SK-N-SH treated with all-trans-retinoic acid at 6 μM for 48 hours (cell line): ENCODE measurements at regions not wholly inside any gene's neighbourhood (a gene's known extent, or its start where the extent isn't known, plus 50 kb on each side); places are given as distances from the start of the nearest gene placed in this dataset.

ENCODE experiments used
- ATAC-seq: fragments of 200-7000 bp; cut with Tn5 transposase; 3 replicates; pipeline ENCODE4 v1.9.1; 2020; ENCODE audit warnings: mild to moderate bottlenecking, moderate library complexity
- ARNTL ChIP-seq: fragments of 450-650 bp; formaldehyde crosslinking; IDR thresholded peaks from 2 replicates; pipeline ENCODE4 v1.5.0; 2020; ENCODE audit warnings: low read depth, mild to moderate bottlenecking, moderate library complexity, borderline replicate concordance
- BACH2 ChIP-seq: fragments of 250-450 bp; sonication (Bioruptor Pico); IDR thresholded peaks from 2 replicates; pipeline ENCODE4 v1.9.0; 2021; ENCODE audit warnings: mild to moderate bottlenecking, borderline replicate concordance
- CREB5 ChIP-seq: fragments of 250-450 bp; sonication (Bioruptor Pico); IDR thresholded peaks from 2 replicates; pipeline ENCODE4 v1.5.1; 2020; ENCODE audit warnings: low read depth, mild to moderate bottlenecking, moderate library complexity
- CSDC2 ChIP-seq: fragments of 250-450 bp; sonication (Bioruptor Pico); IDR thresholded peaks from 2 replicates; pipeline ENCODE4 v1.5.0; 2020; ENCODE audit warnings: mild to moderate bottlenecking, moderate library complexity
- ESRRG ChIP-seq: fragments of 250-450 bp; sonication (Bioruptor Pico); IDR thresholded peaks from 2 replicates; pipeline ENCODE4 v1.6.1; 2021; ENCODE audit warnings: mild to moderate bottlenecking
- GLIS3 ChIP-seq: fragments of 250-450 bp; sonication (Bioruptor Pico); IDR thresholded peaks from 2 replicates; pipeline ENCODE4 v1.5.0; 2020; ENCODE audit warnings: mild to moderate bottlenecking, moderate library complexity
- ISL1 ChIP-seq: fragments of 250-450 bp; sonication (Bioruptor Pico); IDR thresholded peaks from 2 replicates; pipeline ENCODE4 v2.1.2; 2022; ENCODE audit warnings: mild to moderate bottlenecking, moderate library complexity
- OSR1 ChIP-seq: fragments of 250-450 bp; sonication (Bioruptor Pico); IDR thresholded peaks from 2 replicates; pipeline ENCODE4 v1.8.0; 2022; ENCODE audit warnings: moderate library complexity, mild to moderate bottlenecking, inconsistent platforms
- PATZ1 ChIP-seq: fragments of 250-450 bp; sonication (Bioruptor Pico); IDR thresholded peaks from 2 replicates; pipeline ENCODE4 v1.8.0; 2020; ENCODE audit warnings: mild to moderate bottlenecking, moderate library complexity, borderline replicate concordance
- PPARA ChIP-seq: fragments of 250-450 bp; sonication (Bioruptor Pico); IDR thresholded peaks from 2 replicates; pipeline ENCODE4 v1.5.0; 2020; ENCODE audit warnings: mild to moderate bottlenecking, borderline replicate concordance
- RARB ChIP-seq: fragments of 250-450 bp; sonication (Bioruptor Pico); IDR thresholded peaks from 2 replicates; pipeline ENCODE4 v1.8.0; 2021; ENCODE audit warnings: mild to moderate bottlenecking, moderate library complexity
- SNAI2 ChIP-seq: fragments of 250-450 bp; sonication (Bioruptor Pico); IDR thresholded peaks from 2 replicates; pipeline ENCODE4 v1.5.0; 2020; ENCODE audit warnings: mild to moderate bottlenecking, moderate library complexity
- TCF4 ChIP-seq: fragments of 250-450 bp; sonication (Bioruptor Pico); IDR thresholded peaks from 2 replicates; pipeline ENCODE4 v1.8.0; 2021; ENCODE audit warnings: mild to moderate bottlenecking, moderate library complexity, borderline replicate concordance
- TOX ChIP-seq: fragments of 250-450 bp; sonication (Bioruptor Pico); IDR thresholded peaks from 2 replicates; pipeline ENCODE4 v1.8.0; 2021; ENCODE audit warnings: mild to moderate bottlenecking, moderate library complexity, borderline replicate concordance
- ZC3H10 ChIP-seq: fragments of 250-450 bp; sonication (Bioruptor Pico); IDR thresholded peaks from 2 replicates; pipeline ENCODE4 v1.5.1; 2021; ENCODE audit warnings: mild to moderate bottlenecking, moderate library complexity
- ZFP3 ChIP-seq: fragments of 250-450 bp; sonication (Bioruptor Pico); IDR thresholded peaks from 2 replicates; pipeline ENCODE4 v1.5.0; 2020; ENCODE audit warnings: mild to moderate bottlenecking, moderate library complexity
- ZFP30 ChIP-seq: fragments of 450-650 bp; formaldehyde crosslinking; IDR thresholded peaks from 2 replicates; pipeline ENCODE4 v1.5.0; 2022; ENCODE audit warnings: mild to moderate bottlenecking, moderate library complexity
- ZNF565 ChIP-seq: fragments of 450-650 bp; formaldehyde crosslinking; conservative IDR thresholded peaks from 2 replicates; pipeline ENCODE4 v1.5.0; 2020; ENCODE audit warnings: low read depth, mild to moderate bottlenecking, moderate library complexity
- ZNF70 ChIP-seq: fragments of 450-650 bp; formaldehyde crosslinking; IDR thresholded peaks from 2 replicates; pipeline ENCODE4 v1.5.0; 2020; ENCODE audit warnings: mild to moderate bottlenecking, moderate library complexity
- ZNF8 ChIP-seq: fragments of 450-650 bp; formaldehyde crosslinking; IDR thresholded peaks from 2 replicates; pipeline ENCODE4 v1.5.0; 2020; ENCODE audit warnings: mild to moderate bottlenecking, moderate library complexity
- TF ChIP-seq, protein P1 (sequence below): fragments of 250-450 bp; sonication (Bioruptor Pico); IDR thresholded peaks from 2 replicates; pipeline ENCODE4 v1.8.0; 2021; ENCODE audit warnings: low read depth, mild to moderate bottlenecking, moderate library complexity, borderline replicate concordance
- TF ChIP-seq, protein P2 (sequence below): fragments of 250-450 bp; sonication (Bioruptor Pico); IDR thresholded peaks from 2 replicates; pipeline ENCODE4 v1.5.1; 2021; ENCODE audit warnings: mild to moderate bottlenecking, moderate library complexity

DNA sequence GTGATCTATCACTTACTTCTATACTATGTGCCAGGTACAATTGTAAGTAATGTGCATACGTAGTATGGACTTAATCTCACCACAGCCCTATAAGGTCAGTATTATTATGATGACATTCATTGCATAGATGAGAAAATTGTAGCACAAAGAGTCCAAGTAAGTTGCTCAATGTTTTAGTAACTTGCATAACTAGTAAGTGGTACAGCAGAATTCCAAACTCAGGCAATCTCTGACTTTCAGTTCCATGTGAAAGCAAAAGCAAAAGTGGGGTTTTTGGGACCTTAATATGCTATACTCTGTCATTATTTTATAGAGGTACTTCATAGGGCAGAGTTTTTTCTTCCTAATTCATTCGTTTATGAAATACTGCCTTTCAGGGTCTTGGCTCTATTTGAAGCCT is 188.8 kb upstream of the VEGFC start:
- TF ChIP-seq PATZ1 (CRISPR knock-in tag) (no peak), GLIS3 (CRISPR knock-in tag) (no peak), SNAI2 (CRISPR knock-in tag) (no peak), TCF4 (CRISPR knock-in tag) (no peak), ARNTL (CRISPR knock-in tag) (no peak), RARB (CRISPR knock-in tag) (no peak), TOX (CRISPR knock-in tag) (no peak), ZNF70 (CRISPR knock-in tag) (no peak), OSR1 (CRISPR knock-in tag) (no peak), BACH2 (CRISPR knock-in tag) (no peak)
- TF ChIP-seq, protein P1, sequence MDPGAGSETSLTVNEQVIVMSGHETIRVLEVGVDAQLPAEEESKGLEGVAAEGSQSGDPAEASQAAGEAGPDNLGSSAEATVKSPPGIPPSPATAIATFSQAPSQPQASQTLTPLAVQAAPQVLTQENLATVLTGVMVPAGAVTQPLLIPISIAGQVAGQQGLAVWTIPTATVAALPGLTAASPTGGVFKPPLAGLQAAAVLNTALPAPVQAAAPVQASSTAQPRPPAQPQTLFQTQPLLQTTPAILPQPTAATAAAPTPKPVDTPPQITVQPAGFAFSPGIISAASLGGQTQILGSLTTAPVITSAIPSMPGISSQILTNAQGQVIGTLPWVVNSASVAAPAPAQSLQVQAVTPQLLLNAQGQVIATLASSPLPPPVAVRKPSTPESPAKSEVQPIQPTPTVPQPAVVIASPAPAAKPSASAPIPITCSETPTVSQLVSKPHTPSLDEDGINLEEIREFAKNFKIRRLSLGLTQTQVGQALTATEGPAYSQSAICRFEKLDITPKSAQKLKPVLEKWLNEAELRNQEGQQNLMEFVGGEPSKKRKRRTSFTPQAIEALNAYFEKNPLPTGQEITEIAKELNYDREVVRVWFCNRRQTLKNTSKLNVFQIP (CRISPR knock-in tag) = no peak
- no peak for ATAC-seq

DNA sequence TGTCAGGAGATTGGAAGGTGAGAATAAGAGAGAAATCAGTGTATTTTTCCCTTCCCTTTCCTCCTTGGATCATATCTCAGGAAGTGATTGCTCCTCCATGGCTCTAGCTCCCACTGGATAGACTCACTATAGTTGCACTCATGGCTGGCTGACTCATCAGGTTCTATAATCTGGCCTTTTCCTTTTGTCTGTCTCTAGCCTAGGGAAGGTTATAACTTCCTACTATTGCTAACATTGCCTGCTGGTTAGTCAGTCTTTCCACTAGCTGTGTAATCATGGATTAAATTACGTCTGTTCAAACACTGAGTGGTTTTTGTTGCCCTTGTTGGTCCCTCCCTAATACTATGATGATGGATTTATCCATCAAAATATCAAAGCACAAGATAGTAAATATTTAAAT is 195.5 kb upstream of the VEGFC start:
- TF ChIP-seq TCF4 (CRISPR knock-in tag) (no peak), ZFP30 (CRISPR knock-in tag) (no peak), CSDC2 (CRISPR knock-in tag) (no peak), ZNF565 (CRISPR knock-in tag) (no peak), ISL1 (CRISPR knock-in tag) (no peak)
- TF ChIP-seq, protein P1 (CRISPR knock-in tag) = no peak
- TF ChIP-seq, all 23 proteins: peak for 0
- peak; percentile 100 for ATAC-seq

DNA sequence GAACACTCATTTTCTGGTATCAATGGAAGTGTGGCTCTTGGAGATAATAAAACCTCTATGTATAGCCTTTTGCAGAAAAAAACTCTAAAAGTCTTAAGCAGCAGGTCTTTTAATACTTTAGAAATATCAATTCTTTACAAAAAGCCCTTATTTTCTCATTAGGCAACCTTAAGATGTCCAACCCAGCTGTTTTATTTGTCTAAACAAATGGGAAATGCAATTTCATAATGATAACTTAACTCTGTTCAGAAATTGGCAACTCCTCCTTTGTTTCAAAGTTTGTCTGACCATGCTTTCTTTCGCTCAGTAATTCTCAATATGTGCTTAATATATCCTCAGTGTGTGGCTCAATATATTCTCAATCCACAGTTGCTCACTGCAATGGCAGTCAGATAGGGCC is 196.5 kb upstream of the VEGFC start:
- TF ChIP-seq ZNF565 (CRISPR knock-in tag) (no peak), ZFP3 (CRISPR knock-in tag) (no peak), TCF4 (CRISPR knock-in tag) (no peak), TOX (CRISPR knock-in tag) (no peak), OSR1 (CRISPR knock-in tag) (no peak), ARNTL (CRISPR knock-in tag) (no peak), BACH2 (CRISPR knock-in tag) (no peak), ZC3H10 (CRISPR knock-in tag) (no peak), CSDC2 (CRISPR knock-in tag) (no peak), PATZ1 (CRISPR knock-in tag) (no peak)
- no peak for ATAC-seq

GRCh38 chr4:176999935-177000543 is 207.3 kb upstream of the VEGFC start:
- ATAC-seq = no peak
- no peak for TF ChIP-seq ESRRG
- no peak for TF ChIP-seq CREB5 (CRISPR knock-in tag)
- no peak for TF ChIP-seq ZNF70 (CRISPR knock-in tag)
- TF ChIP-seq ZNF8 = no peak
- TF ChIP-seq, protein P2, sequence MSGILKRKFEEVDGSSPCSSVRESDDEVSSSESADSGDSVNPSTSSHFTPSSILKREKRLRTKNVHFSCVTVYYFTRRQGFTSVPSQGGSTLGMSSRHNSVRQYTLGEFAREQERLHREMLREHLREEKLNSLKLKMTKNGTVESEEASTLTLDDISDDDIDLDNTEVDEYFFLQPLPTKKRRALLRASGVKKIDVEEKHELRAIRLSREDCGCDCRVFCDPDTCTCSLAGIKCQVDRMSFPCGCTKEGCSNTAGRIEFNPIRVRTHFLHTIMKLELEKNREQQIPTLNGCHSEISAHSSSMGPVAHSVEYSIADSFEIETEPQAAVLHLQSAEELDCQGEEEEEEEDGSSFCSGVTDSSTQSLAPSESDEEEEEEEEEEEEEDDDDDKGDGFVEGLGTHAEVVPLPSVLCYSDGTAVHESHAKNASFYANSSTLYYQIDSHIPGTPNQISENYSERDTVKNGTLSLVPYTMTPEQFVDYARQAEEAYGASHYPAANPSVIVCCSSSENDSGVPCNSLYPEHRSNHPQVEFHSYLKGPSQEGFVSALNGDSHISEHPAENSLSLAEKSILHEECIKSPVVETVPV (CRISPR knock-in tag) = no peak
- no peak for TF ChIP-seq ZNF565 (CRISPR knock-in tag)
- TF ChIP-seq ZC3H10 (CRISPR knock-in tag) = no peak
- no peak for TF ChIP-seq PPARA (CRISPR knock-in tag)
- no peak for TF ChIP-seq RARB (CRISPR knock-in tag)
- TF ChIP-seq TOX (CRISPR knock-in tag) = no peak
- TF ChIP-seq SNAI2 (CRISPR knock-in tag) = no peak
- TF ChIP-seq CSDC2 (CRISPR knock-in tag) = no peak
